H9 (cell line): ENCODE measurements at regions not wholly inside any gene's neighbourhood (a gene's known extent, or its start where the extent isn't known, plus 50 kb on each side); places are given as distances from the start of the nearest gene placed in this dataset.

Source experiments
- DNase-seq: peaks from one replicate; pipeline ENCODE4 v3.0.0-alpha.2; 2017
- H2AFZ ChIP-seq: one replicate; pipeline ENCODE4 v1.6.1; 2013; ENCODE audit warnings: mild to moderate bottlenecking, low read length, control low read depth, moderate library complexity
- H2AK5ac ChIP-seq: 2 replicates; pipeline ENCODE4 v1.6.1; 2013; ENCODE audit warnings: low read length, control low read depth, mixed read lengths; ENCODE audit not compliant: insufficient read length
- H2BK120ac ChIP-seq: one replicate; pipeline ENCODE4 v1.6.1; 2013; ENCODE audit warnings: low read depth, mild to moderate bottlenecking, low read length, control low read depth, inconsistent platforms; ENCODE audit not compliant: poor library complexity, severe bottlenecking
- H2BK12ac ChIP-seq: 2 replicates; pipeline ENCODE4 v1.6.1; 2013; ENCODE audit warnings: low read length, control low read depth, mixed read lengths, low read depth; ENCODE audit not compliant: insufficient read length
- H2BK15ac ChIP-seq: 2 replicates; pipeline ENCODE4 v1.6.1; 2013; ENCODE audit warnings: low read depth, low read length, control low read depth
- H2BK20ac ChIP-seq: one replicate; pipeline ENCODE4 v1.6.1; 2013; ENCODE audit warnings: low read depth, mild to moderate bottlenecking, low read length, control low read depth, inconsistent platforms; ENCODE audit not compliant: poor library complexity, severe bottlenecking
- H2BK5ac ChIP-seq: 2 replicates; pipeline ENCODE4 v1.6.1; 2013; ENCODE audit warnings: low read length, control low read depth, mixed read lengths; ENCODE audit not compliant: insufficient read length
- H3K14ac ChIP-seq: 2 replicates; pipeline ENCODE4 v1.6.1; 2013; ENCODE audit warnings: low read length, control low read depth; ENCODE audit not compliant: insufficient read depth
- H3K18ac ChIP-seq: 2 replicates; pipeline ENCODE4 v1.6.1; 2013; ENCODE audit warnings: low read depth, mild to moderate bottlenecking, mixed read lengths, low read length, control low read depth; ENCODE audit not compliant: insufficient read length
- H3K23ac ChIP-seq: 2 replicates; pipeline ENCODE4 v1.6.1; 2013; ENCODE audit warnings: low read length, control low read depth, mixed read lengths, low read depth; ENCODE audit not compliant: insufficient read length
- H3K23me2 ChIP-seq: 2 replicates; pipeline ENCODE4 v1.6.1; 2013; ENCODE audit warnings: low read depth, mild to moderate bottlenecking, mixed read lengths, low read length, control low read depth; ENCODE audit not compliant: insufficient read length, poor library complexity, severe bottlenecking
- H3K27ac ChIP-seq: 2 replicates; pipeline ENCODE4 v1.5.1; 2013; ENCODE audit warnings: low read length, control low read depth, mixed read lengths, low read depth; ENCODE audit not compliant: insufficient read length
- H3K27me3 ChIP-seq: 2 replicates; pipeline ENCODE4 v1.6.1; 2013; ENCODE audit warnings: low read length, control low read depth, inconsistent platforms; ENCODE audit not compliant: insufficient read depth
- H3K4ac ChIP-seq: 2 replicates; pipeline ENCODE4 v1.6.1; 2013; ENCODE audit warnings: low read depth, mild to moderate bottlenecking, control low read depth, inconsistent platforms, low read length, moderate library complexity
- H3K4me1 ChIP-seq: 2 replicates; pipeline ENCODE4 v1.6.1; 2013; ENCODE audit warnings: low read length, control low read depth, inconsistent platforms; ENCODE audit not compliant: insufficient read depth
- H3K4me2 ChIP-seq: 2 replicates; pipeline ENCODE4 v1.6.1; 2013; ENCODE audit warnings: low read length, control low read depth, mixed read lengths; ENCODE audit not compliant: insufficient read length, insufficient read depth
- H3K56ac ChIP-seq: 2 replicates; pipeline ENCODE4 v1.6.1; 2013; ENCODE audit warnings: low read depth, mild to moderate bottlenecking, mixed read lengths, low read length, control low read depth; ENCODE audit not compliant: insufficient read length
- H3K79me1 ChIP-seq: 2 replicates; pipeline ENCODE4 v1.6.1; 2013; ENCODE audit warnings: low read depth, mild to moderate bottlenecking, moderate library complexity, low read length, control low read depth, inconsistent platforms; ENCODE audit not compliant: insufficient read depth, poor library complexity, severe bottlenecking
- H3K79me2 ChIP-seq: 2 replicates; pipeline ENCODE4 v1.6.1; 2013; ENCODE audit warnings: low read length, control low read depth, inconsistent platforms; ENCODE audit not compliant: insufficient read depth
- H3K9ac ChIP-seq: 2 replicates; pipeline ENCODE4 v1.6.1; 2013; ENCODE audit warnings: low read length, control low read depth, mixed read lengths; ENCODE audit not compliant: insufficient read length; ENCODE audit errors: extremely low read depth
- H3K9me3 ChIP-seq: one replicate; pipeline ENCODE4 v1.6.1; 2013; ENCODE audit warnings: low read depth, low read length, inconsistent platforms; ENCODE audit not compliant: control insufficient read depth
- H3T11ph ChIP-seq: one replicate; pipeline ENCODE4 v1.6.1; 2013; ENCODE audit warnings: mild to moderate bottlenecking, low read length, control low read depth, inconsistent platforms
- H4K20me1 ChIP-seq: one replicate; pipeline ENCODE4 v1.6.1; 2013; ENCODE audit not compliant: control insufficient read depth, insufficient read length, insufficient read depth
- H4K5ac ChIP-seq: 2 replicates; pipeline ENCODE4 v1.6.1; 2013; ENCODE audit warnings: low read depth, mild to moderate bottlenecking, mixed read lengths, low read length, control low read depth; ENCODE audit not compliant: insufficient read length
- H4K8ac ChIP-seq: replicated peaks from 2 replicates; pipeline ENCODE4 v1.6.1; 2013; ENCODE audit warnings: low read length, control low read depth, mixed read lengths, low read depth; ENCODE audit not compliant: insufficient read length
- H4K91ac ChIP-seq: 2 replicates; pipeline ENCODE4 v1.6.1; 2013; ENCODE audit warnings: low read depth, mild to moderate bottlenecking, moderate library complexity, mixed read lengths, low read length, control low read depth; ENCODE audit not compliant: insufficient read length
- H3K27ac Mint-ChIP-seq, 3 experiments: 2 replicates in 2 of 3; 3 replicates in 1 of 3; pipeline ENCODE4 v1.8.0; 2020 to 2021; ENCODE audit warnings: mixed read lengths in 3 of 3, mild to moderate bottlenecking in 1 of 3, moderate library complexity in 1 of 3
- H3K27me3 Mint-ChIP-seq: 2 replicates; pipeline ENCODE4 v1.8.0; 2021; ENCODE audit warnings: low read depth, mild to moderate bottlenecking, moderate library complexity, mixed read lengths
- H3K36me3 Mint-ChIP-seq, 3 experiments: 2 replicates in 2 of 3; 3 replicates in 1 of 3; pipeline ENCODE4 v1.8.0; 2020 to 2021; ENCODE audit warnings: low read depth in 3 of 3, mixed read lengths in 3 of 3; ENCODE audit not compliant: insufficient read depth in 1 of 3
- H3K4me1 Mint-ChIP-seq, 2 experiments: 2 replicates each; pipeline ENCODE4 v1.8.0; 2020; ENCODE audit warnings: mixed read lengths in 2 of 2
- H3K4me3 Mint-ChIP-seq, 2 experiments: 2 replicates in 1 of 2; 3 replicates in 1 of 2; pipeline ENCODE4 v1.8.0; 2020 to 2021; ENCODE audit warnings: mild to moderate bottlenecking in 2 of 2, mixed read lengths in 2 of 2, moderate library complexity in 1 of 2
- H3K9me3 Mint-ChIP-seq, 2 experiments: 2 replicates in 1 of 2; 3 replicates in 1 of 2; pipeline ENCODE4 v1.8.0; 2020; ENCODE audit warnings: mild to moderate bottlenecking in 2 of 2, mixed read lengths in 2 of 2, moderate library complexity in 1 of 2
- WGBS: extraction: QIAGEN DNeasy Blood & Tissue Kit; methylation state at CpG from one replicate; pipeline ENCODE4 v1.1.7; 2013; ENCODE audit warnings: missing lambda C conversion rate, low lambda C conversion rate, mixed read lengths; ENCODE audit not compliant: insufficient read length; ENCODE audit errors: extremely low coverage; 5-methylcytosine and 5-hydroxymethylcytosine counted together
- TF ChIP-seq, protein P1 (sequence below): fragments of 200-600 bp; sonication (generic); conservative IDR thresholded peaks from 3 replicates; pipeline ENCODE4 v1.8.0; 2021; ENCODE audit warnings: antibody characterized with exemption, mild to moderate bottlenecking

DNA sequence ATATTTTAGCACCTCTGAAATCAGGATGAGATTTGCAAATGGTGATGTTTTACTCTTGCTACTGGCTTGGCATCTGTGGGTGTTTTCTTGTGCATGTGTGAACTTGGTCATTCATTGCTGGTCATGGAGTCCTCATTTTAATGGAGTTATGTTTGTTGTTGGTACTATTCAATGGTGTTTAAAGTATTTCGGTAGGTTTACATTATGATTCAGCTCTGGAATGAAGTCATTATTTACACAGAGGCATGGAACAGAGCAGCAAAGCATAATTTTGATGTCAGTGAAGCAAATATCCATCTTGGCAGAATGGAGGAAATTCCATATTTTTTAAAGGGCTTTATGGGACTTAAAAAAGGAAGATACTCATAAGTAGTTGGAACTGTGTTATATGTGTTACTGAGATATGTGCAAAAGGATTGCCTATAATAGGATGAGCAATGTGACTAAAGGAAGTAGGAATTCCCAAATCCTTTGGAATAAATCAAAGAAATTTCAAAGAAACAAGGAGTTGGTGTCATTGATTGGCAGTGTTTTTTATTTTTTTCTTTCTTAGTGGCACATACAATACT, 147.4 kb downstream of the ACTBL2 start:
- H2BK5ac ChIP-seq, result no peak overlapping the region
- H3K27ac ChIP-seq, result no peak overlapping the region
- no peaks in the 10 kb centered on the region for H3K9me3 ChIP-seq
- no peaks in the 10 kb centered on the region for H3K27me3 ChIP-seq
- H4K8ac ChIP-seq, result no peak overlapping the region
- no peak overlapping the region for H3K4ac ChIP-seq
- H4K5ac ChIP-seq, result no peak overlapping the region
- no peak overlapping the region for H3K4me3 Mint-ChIP-seq
- H3K14ac ChIP-seq, result no peak overlapping the region
- H3K79me2 ChIP-seq, result no peaks in the 10 kb centered on the region
- H2BK12ac ChIP-seq, result no peak overlapping the region
- H3K4me1 ChIP-seq, result no peaks in the 10 kb centered on the region
- H3K27ac Mint-ChIP-seq, result no peak overlapping the region
- TF ChIP-seq, protein P1, sequence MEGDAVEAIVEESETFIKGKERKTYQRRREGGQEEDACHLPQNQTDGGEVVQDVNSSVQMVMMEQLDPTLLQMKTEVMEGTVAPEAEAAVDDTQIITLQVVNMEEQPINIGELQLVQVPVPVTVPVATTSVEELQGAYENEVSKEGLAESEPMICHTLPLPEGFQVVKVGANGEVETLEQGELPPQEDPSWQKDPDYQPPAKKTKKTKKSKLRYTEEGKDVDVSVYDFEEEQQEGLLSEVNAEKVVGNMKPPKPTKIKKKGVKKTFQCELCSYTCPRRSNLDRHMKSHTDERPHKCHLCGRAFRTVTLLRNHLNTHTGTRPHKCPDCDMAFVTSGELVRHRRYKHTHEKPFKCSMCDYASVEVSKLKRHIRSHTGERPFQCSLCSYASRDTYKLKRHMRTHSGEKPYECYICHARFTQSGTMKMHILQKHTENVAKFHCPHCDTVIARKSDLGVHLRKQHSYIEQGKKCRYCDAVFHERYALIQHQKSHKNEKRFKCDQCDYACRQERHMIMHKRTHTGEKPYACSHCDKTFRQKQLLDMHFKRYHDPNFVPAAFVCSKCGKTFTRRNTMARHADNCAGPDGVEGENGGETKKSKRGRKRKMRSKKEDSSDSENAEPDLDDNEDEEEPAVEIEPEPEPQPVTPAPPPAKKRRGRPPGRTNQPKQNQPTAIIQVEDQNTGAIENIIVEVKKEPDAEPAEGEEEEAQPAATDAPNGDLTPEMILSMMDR, result no peak
- no peak overlapping the region for H3K18ac ChIP-seq
- no peak overlapping the region for H3T11ph ChIP-seq
- H2AK5ac ChIP-seq, result no peak overlapping the region
- H3K9ac ChIP-seq, result no peak overlapping the region
- no peak overlapping the region for H3K23ac ChIP-seq
- H2BK20ac ChIP-seq, result no peak overlapping the region
- H2AFZ ChIP-seq, result no peak overlapping the region
- DNase-seq, result no peak
- no peaks in the 10 kb centered on the region for H3K23me2 ChIP-seq
- no peak overlapping the region for H4K91ac ChIP-seq
- H3K36me3 Mint-ChIP-seq, result peaks cover 0 to 2% (median 0%) of the 10 kb centered on the region in 3 experiments; a peak in 1 of 7 replicates
- no peak overlapping the region for H3K56ac ChIP-seq
- H2BK15ac ChIP-seq, result no peak overlapping the region
- H3K4me2 ChIP-seq, result no peak overlapping the region
- H3K79me1 ChIP-seq, result no peaks in the 10 kb centered on the region
- no CpG with 5 or more reads among the region's 1 CpG for WGBS
- peaks cover 0 to 3% of the 10 kb centered on the region in 2 experiments; a peak in 2 of 5 replicates for H3K9me3 Mint-ChIP-seq
- no peak overlapping the region for H2BK120ac ChIP-seq
- H4K20me1 ChIP-seq, result no peaks in the 10 kb centered on the region
- H3K4me1 Mint-ChIP-seq, result no peaks in the 10 kb centered on the region
- H3K27me3 Mint-ChIP-seq, result no peaks in the 10 kb centered on the region
